Spleen (tissue), 11 donors: ENCODE measurements at regions not wholly inside any gene's neighbourhood (a gene's known extent, or its start where the extent isn't known, plus 50 kb on each side); places are given as distances from the start of the nearest gene placed in this dataset.

Experiments
- DNase-seq: peaks from one replicate; pipeline ENCODE4 v3.0.0-alpha.2; 2020
- H3K27ac ChIP-seq, 8 donors: fragments of 200-600 bp; sonication (generic) in 7 of 8; 1 replicate in 4 of 8; 2 replicates in 4 of 8; pipeline versions ENCODE4 v1.5.0 to v1.8.0; 2016 to 2021; ENCODE audit warnings: inconsistent platforms in 4 of 8, mild to moderate bottlenecking in 4 of 8, moderate library complexity in 1 of 8
- H3K27me3 ChIP-seq, 7 donors: fragments of 200-600 bp; sonication (generic) in 6 of 7; replicated peaks in 1 of 7; 1 replicate in 4 of 7; 2 replicates in 3 of 7; pipeline versions ENCODE4 v1.5.0 to v1.8.0; 2016 to 2021; ENCODE audit warnings: inconsistent platforms in 3 of 7, mild to moderate bottlenecking in 1 of 7
- H3K36me3 ChIP-seq, 6 donors: fragments of 200-600 bp; sonication (generic) in 5 of 6; 1 replicate in 4 of 6; 2 replicates in 2 of 6; pipeline versions ENCODE4 v1.5.0 to v1.8.0; 2016 to 2021; ENCODE audit warnings: inconsistent platforms in 2 of 6
- H3K4me1 ChIP-seq, 6 donors: fragments of 200-600 bp; sonication (generic) in 5 of 6; 1 replicate in 3 of 6; 2 replicates in 3 of 6; pipeline versions ENCODE4 v1.5.0 to v1.8.0; 2016 to 2021; ENCODE audit warnings: inconsistent platforms in 3 of 6
- H3K4me3 ChIP-seq, 8 donors: fragments of 200-600 bp; sonication (generic) in 7 of 8; 1 replicate in 4 of 8; 2 replicates in 4 of 8; pipeline versions ENCODE4 v1.5.0 to v1.8.0; 2016 to 2021; ENCODE audit warnings: inconsistent platforms in 4 of 8, mild to moderate bottlenecking in 4 of 8, moderate library complexity in 2 of 8
- H3K9me3 ChIP-seq, 8 donors: fragments of 200-600 bp; sonication (generic) in 7 of 8; 1 replicate in 4 of 8; 2 replicates in 4 of 8; pipeline versions ENCODE4 v1.5.0 to v1.8.0; 2016 to 2021; ENCODE audit warnings: inconsistent platforms in 4 of 8
- POLR2A ChIP-seq, 3 donors: fragments of 450-650 bp; IDR thresholded peaks; one replicate each; pipeline ENCODE4 v1.5.1; 2017; ENCODE audit warnings: antibody characterized with exemption in 3 of 3, mild to moderate bottlenecking in 1 of 3
- POLR2AphosphoS5 ChIP-seq, 3 donors: sonication (generic); formaldehyde crosslinking; IDR thresholded peaks; one replicate each; pipeline ENCODE4 v1.5.1; 2017; ENCODE audit warnings: antibody characterized with exemption in 3 of 3
- WGBS, 5 donors: extraction: QIAGEN DNeasy Blood & Tissue Kit in 3 of 5; methylation state at CpG; one replicate each; pipeline versions ENCODE4 v1.1.5 to v1.1.7; 2013 to 2018; 5-methylcytosine and 5-hydroxymethylcytosine counted together
- intact Hi-C: fragments of 100-400 bp; cut with DNase I; formaldehyde crosslinking; loops from one replicate; pipeline ENCODE4 v1.15.0; 2023; ENCODE audit warnings: low total_unique reads
- TF ChIP-seq, protein P1 (sequence below), 11 experiments: fragments of 200-600 bp in 7 of 11; fragments of 450-650 bp in 4 of 11; sonication (generic) in 4 of 11; IDR thresholded peaks in 8 of 11; conservative IDR thresholded peaks in 3 of 11; 1 replicate in 7 of 11; 2 replicates in 4 of 11; pipeline versions ENCODE4 v1.4.0 to v1.8.0; 2016 to 2021; ENCODE audit warnings: antibody characterized with exemption in 11 of 11, inconsistent platforms in 4 of 11, mild to moderate bottlenecking in 1 of 11
- donor health status: healthy with polysubstance abuse.
- donor health status: DM: no; HTN: no; CAD: no; lungs with moderate emphysema.
- donor health status: DM: no; HTN: no; CAD: no.
- donor health status: Bipolar disorder and iron deficiency.
- donor health status: healthy.
- donor health status: DM: no; HTN: no; CAD: no.
- donor health status: DM: yes; HTN: yes; CAD: no.

DNA sequence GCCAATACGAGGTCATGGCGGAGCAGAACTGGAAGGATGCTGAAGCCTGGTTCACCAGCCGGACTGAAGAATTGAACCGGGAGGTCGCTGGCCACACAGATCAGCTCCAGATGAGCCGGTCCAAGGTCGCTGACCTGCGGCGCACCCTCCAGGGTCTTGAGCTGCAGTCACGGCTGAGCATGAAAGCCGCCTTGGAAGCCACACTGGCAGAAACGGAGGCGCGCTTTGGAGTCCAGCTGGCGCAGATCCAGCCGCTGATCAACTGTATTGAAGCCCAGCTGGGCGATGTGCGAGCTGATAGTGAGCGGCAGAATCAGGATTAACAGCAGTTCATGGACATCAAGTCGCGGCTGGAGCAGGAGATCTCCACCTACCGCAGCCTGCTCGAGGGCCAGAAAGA is 296.9 kb downstream of the OGFRL1 start:
- 95 to 98% (median 96%) methylated on average over 23 of the region's 23 CpGs for WGBS, 5 donors
- Histone ChIP-seq H3K9me3 (peaks cover 0 to 23% (median 2%) of the 10 kb centered on the region in 8 donors), H3K4me1 (no peaks in the 10 kb centered on the region), H3K27me3 (peaks cover 0 to 7% (median 0%) of the 10 kb centered on the region in 7 donors), H3K36me3 (no peaks in the 10 kb centered on the region), H3K4me3 (no peak overlapping the region), H3K27ac (no peak overlapping the region)
- intact Hi-C loops: no loop called here
- TF ChIP-seq POLR2A (IDR thresholded peaks at IDR 0.05) (no peak), POLR2AphosphoS5 (IDR thresholded peaks at IDR 0.05) (no peak)
- TF ChIP-seq, protein P1, sequence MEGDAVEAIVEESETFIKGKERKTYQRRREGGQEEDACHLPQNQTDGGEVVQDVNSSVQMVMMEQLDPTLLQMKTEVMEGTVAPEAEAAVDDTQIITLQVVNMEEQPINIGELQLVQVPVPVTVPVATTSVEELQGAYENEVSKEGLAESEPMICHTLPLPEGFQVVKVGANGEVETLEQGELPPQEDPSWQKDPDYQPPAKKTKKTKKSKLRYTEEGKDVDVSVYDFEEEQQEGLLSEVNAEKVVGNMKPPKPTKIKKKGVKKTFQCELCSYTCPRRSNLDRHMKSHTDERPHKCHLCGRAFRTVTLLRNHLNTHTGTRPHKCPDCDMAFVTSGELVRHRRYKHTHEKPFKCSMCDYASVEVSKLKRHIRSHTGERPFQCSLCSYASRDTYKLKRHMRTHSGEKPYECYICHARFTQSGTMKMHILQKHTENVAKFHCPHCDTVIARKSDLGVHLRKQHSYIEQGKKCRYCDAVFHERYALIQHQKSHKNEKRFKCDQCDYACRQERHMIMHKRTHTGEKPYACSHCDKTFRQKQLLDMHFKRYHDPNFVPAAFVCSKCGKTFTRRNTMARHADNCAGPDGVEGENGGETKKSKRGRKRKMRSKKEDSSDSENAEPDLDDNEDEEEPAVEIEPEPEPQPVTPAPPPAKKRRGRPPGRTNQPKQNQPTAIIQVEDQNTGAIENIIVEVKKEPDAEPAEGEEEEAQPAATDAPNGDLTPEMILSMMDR (IDR thresholded peaks at IDR 0.05 in 8 of 11, conservative IDR thresholded peaks at IDR 0.05 in 3 of 11): no peak
- DNase-seq: peak; percentile 54

DNA sequence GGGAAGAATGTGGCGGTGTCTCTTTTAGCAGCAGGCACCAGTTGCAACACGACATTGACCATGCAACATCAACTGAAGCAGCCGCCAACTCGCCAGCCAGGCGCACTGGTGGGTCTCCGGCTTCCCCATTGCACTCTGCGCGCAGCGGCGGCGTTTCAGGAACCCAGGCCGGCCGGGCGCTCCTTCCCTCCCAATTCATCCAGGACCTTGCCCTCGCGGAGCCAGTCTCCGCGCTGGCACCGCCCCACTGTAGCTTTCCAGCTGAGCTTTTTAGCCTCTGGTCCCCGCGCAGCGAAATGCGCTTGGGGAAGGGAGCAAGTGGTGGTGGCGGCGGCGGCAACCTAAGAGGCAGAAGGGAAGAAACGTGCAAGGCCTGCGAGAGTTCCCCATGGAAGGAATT is 297.9 kb upstream of the RIMS1 start:
- DNase-seq: peak; percentile 64
- intact Hi-C loops: no loop called here
- peaks cover 0 to 7% (median 0%) of the 10 kb centered on the region in 7 donors for H3K27me3 ChIP-seq
- H3K27ac ChIP-seq: no peak overlapping the region
- H3K9me3 ChIP-seq: peaks cover 0 to 23% (median 2%) of the 10 kb centered on the region in 8 donors
- TF ChIP-seq POLR2AphosphoS5 (IDR thresholded peaks at IDR 0.05) (no peak), POLR2A (IDR thresholded peaks at IDR 0.05) (no peak)
- TF ChIP-seq, protein P1 (IDR thresholded peaks at IDR 0.05 in 8 of 11, conservative IDR thresholded peaks at IDR 0.05 in 3 of 11): no peak
- WGBS, 5 donors: 32 to 53% (median 39%) methylated on average over 27 to 28 of the region's 28 CpGs
- H3K36me3 ChIP-seq: no peaks in the 10 kb centered on the region
- H3K4me3 ChIP-seq: no peak overlapping the region
- H3K4me1 ChIP-seq: no peaks in the 10 kb centered on the region

DNA sequence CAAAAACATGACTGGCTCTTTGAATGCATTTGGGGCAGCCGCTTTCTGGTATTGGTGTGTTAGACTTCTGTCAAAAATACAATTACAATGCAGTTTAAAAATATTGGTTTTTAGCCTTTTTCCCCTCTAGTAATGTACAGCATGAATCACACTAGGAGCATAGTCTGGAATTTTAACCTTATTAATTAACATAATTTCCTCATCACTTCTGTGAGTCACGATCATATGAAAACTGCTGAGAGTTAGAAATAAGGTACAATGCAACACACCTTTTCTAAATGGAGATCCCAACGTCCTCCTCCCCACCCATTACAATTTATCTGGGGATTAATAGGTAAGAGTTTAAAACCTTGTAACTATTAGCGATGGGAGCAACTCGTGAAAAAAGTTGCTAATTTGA is 297.1 kb upstream of the RIMS1 start:
- H3K4me1 ChIP-seq: no peaks in the 10 kb centered on the region
- TF ChIP-seq POLR2AphosphoS5 (IDR thresholded peaks at IDR 0.05) (no peak), POLR2A (IDR thresholded peaks at IDR 0.05) (no peak)
- TF ChIP-seq, protein P1 (IDR thresholded peaks at IDR 0.05 in 8 of 11, conservative IDR thresholded peaks at IDR 0.05 in 3 of 11): no peak
- 82 to 91% (median 88%) methylated on average over 5 of the region's 5 CpGs for WGBS, 5 donors
- no peak overlapping the region for H3K27ac ChIP-seq
- H3K27me3 ChIP-seq: peaks cover 0 to 7% (median 0%) of the 10 kb centered on the region in 7 donors
- H3K4me3 ChIP-seq: no peak overlapping the region
- H3K9me3 ChIP-seq: peaks cover 0 to 20% (median 2%) of the 10 kb centered on the region in 8 donors
- no peak for DNase-seq
- no peaks in the 10 kb centered on the region for H3K36me3 ChIP-seq
- intact Hi-C loops: no loop called here

DNA sequence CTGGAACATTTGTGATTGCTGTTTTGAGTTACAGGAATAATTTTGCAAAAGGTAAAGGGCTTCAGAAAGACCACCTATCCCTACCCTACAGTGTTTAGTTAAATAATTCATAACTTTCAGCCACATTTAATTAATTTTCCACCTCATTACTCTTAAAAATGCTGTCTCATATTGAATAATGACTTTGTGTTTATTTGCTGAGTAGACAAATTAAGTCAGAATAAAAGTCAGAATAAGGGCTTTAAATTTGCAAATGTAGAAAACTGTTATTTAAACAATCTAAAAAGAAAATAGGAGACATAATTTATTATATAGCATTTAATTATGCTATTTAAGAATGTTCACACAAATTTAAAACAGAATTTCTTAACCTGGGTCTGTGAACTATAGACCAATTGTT is 293.7 kb upstream of the RIMS1 start:
- TF ChIP-seq POLR2A (IDR thresholded peaks at IDR 0.05): no peak
- no peak for TF ChIP-seq POLR2AphosphoS5 (IDR thresholded peaks at IDR 0.05)
- TF ChIP-seq, protein P1 (IDR thresholded peaks at IDR 0.05 in 8 of 11, conservative IDR thresholded peaks at IDR 0.05 in 3 of 11): no peak
- Histone ChIP-seq H3K4me3 (no peak overlapping the region), H3K27ac (no peak overlapping the region), H3K9me3 (peaks cover 0 to 5% (median 0%) of the 10 kb centered on the region in 8 donors), H3K4me1 (no peaks in the 10 kb centered on the region), H3K27me3 (peaks cover 0 to 7% (median 0%) of the 10 kb centered on the region in 7 donors), H3K36me3 (no peaks in the 10 kb centered on the region)
- DNase-seq: no peak
- intact Hi-C loops: no loop called here
